ENCODE measurements at regions not wholly inside any gene's neighbourhood (a gene's known extent, or its start where the extent isn't known, plus 50 kb on each side); places are given as distances from the start of the nearest gene placed in this dataset.

DNA sequence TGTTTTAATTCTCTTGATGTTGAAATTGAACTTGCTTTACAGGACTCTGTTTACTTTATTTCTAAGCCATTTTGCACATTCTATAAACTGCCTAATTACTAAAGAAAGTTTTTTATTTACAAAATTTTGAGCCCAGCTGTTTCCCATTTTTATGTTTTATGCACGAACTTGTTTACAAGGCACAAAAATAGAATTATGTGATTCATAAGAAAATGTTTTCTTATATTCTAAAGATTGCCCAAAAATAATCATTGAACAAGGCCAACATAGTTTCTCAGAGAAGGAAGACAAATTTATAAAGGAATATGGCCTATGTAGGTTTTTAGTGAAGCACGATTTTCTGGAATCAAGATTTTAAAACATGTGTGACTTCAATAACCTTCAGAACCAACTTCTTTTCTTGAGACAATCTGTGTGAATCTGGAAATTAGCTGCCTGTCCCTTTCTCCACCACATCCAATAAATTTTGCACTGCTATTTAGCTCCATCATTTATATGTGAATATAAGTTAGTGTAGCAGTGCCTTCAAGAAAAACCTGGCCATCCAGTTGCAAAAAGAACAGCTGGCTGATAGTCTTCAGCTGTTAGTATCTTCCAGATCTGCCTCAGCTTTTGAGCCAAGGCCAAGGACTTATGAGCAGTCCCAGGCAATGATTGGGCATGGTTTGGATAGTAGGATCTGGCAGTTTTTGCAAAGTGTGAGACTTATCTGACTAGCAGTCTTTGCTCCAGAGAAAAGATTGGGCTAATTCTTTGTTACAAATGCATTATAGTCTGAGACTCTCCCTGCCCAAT lies 253.2 kb upstream of the COL3A1 start:
- DNase-seq = no peak

GRCh38 chr2:188721784-188722183 lies 252.4 kb upstream of the COL3A1 start:
- DNase-seq = no peak

- DNase-seq = no peak
Observed at GRCh38 chr2:188725746-188726360, 248.3 kb upstream of the COL3A1 start.

DNA sequence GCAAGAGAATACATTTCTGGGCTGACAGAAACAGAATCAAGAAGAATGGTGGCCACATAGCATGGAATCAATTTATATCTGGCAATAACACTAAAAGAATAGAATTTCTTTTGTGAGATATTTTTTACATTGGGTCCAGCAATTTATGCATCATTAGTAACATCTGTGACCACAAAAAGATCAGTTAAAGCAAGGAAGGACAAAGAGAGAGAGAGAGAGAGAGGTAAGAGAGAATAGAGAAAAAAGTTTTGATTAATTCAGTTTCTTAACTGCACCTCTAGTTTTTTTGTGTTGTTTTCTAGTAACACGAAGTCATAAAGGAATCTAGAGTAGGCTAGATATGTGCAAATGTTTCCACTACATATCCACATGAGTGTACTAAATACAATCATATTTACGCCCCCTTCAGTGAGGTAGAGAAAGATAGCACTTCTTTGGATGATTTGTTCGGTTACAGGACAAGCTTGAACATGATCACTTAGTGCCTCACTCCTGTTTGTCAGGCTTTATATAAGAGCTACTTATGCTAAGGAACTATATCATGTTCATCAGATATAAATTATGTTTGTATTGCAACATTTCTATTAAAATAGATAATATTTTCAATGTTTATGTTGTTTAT lies 247.4 kb upstream of the COL3A1 start:
- DNase-seq = no peak

DNA sequence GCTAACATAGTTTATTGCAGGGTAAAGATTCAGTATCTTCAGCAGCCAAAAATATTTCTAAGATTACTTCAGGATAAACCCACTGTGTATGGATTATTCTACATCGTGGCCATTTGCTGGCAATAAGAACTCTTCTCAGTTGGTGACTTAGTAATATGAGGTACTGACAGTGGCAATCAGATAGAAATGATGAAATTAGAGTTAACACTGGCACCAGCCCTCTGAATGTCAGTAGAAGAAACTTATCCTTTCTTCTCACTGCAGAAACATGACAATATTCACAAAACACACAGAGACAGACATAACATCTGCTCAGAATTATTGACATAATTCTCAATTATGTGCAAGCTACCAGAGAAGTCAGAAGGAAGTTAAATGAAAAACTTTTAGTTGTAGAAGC lies 246.3 kb upstream of the COL3A1 start:
- DNase-seq = no peak

- no peak for DNase-seq
Observed at GRCh38 chr2:188734691-188735090, 239.5 kb upstream of the COL3A1 start.

DNA sequence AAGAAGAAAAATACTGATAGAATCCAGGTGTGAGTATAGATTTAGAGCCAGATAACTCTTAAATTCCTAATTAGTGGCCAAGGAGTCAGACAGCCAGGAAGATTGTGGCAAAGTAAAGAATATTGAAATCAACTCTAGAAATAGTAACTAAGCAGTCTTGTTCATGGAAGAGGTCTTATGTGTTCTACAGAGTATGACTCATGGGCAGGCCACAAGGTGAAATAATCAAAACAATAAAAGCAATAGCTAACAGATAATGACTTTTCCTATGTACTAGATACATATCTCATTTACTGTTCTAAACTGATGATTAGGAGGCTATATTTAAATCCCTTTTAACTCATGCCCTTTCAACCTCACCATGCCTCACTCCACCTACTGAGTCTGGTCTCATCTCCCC lies 227.4 kb upstream of the COL3A1 start:
- no peak for DNase-seq

GRCh38 chr2:188751816-188752215 lies 222.4 kb upstream of the COL3A1 start:
- DNase-seq = no peak

- DNase-seq = no peak
Observed at GRCh38 chr2:188752311-188752710, 221.9 kb upstream of the COL3A1 start.

GRCh38 chr2:188762151-188762550 lies 212.0 kb upstream of the COL3A1 start:
- DNase-seq = no peak

DNA sequence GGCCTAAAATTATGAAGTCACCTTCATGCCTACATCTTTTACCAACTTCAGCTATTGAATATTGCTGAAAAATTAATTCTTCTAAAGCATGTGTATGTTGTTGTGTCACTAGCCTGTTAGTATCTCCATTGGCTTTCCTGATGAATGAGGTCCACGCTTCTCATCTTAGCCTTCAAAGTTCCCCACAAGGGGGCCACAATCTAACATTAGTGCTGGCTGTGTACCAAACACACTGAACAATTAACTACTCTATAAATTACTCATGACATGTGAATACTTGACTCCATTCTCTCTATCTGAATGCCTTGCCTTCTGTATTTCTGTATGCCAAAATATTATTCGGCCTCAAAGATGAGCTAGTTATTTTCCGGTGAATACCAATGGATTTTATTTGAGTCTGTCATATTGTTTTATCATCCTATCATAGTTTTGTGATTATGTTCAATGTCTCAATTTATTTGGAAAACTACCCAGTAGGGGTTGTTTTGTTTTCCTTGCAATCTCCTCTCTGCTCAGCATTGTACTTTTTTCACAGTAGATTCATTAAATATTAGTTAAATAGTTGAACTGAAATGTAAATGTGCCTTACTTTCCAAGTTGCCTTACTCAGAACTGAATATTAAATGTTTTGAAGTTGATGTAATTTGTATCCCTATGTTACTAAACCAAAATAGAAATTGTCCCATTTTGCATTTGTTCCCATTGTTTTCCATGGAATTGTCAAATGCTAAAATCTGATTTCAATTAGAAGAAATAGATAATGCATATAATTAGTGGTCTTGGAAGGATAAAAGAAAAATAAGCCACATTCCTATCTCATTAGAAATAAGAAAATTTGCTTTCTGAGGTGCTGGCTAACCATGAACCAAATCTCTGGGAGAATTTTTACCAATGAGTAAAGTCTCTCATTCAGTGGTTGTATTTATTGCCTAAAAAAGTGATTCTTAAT lies 208.4 kb upstream of the COL3A1 start:
- DNase-seq = no peak

DNA sequence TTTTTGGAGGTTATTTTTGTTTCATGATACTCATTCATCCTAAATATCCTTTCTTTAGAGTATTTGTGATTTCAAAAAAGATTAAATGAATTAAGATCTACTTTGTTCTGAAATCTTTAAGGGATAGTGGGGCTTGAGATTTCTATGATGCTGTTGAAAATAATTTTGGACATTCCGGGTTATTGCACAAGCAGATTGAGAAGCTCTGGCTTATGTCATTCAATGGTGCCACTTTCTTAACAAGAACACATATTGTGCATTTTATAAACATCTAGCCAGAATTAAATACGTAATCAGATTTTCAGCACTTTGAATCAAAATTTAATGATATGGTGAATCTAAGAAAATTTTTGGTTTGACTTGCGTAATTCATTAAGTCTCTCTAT lies 207.7 kb upstream of the COL3A1 start:
- no peak for DNase-seq

DNA sequence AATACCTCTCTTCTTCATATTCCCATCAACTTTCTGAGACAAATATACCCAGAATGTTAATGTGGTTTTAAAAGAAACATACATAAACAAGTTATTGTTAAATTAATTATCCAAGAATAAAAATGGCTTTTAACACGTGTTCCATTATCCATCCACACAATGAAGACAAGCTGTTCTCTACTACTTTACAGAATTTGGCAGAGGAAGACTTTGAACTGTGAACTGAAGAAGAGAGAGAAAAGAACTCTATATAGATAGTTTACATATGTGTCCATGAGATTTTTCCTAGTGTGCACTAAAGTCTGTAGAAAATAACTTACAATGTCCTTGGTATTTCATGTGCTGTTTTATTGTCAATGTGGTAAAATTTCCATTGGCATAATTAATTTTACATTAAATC lies 207.0 kb upstream of the COL3A1 start:
- DNase-seq = no peak

DNA sequence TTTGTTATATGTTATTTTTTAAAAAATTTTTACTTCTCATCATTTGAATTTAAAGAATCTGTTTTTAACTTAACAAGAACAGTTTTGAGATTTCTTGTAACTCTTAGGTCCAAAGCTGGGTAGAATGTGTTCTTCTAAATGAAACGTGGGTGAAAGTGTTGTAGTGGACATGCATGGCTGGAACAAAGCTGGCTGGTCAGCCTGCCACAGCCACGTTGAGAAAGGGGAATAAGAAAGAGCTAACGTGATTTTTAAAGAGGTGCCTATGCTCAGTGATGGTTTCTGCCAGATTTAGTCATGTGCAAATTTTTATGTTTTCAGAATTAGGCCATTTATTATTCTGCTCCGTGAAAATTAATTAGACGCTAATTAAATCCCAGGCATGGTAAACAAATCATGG lies 203.9 kb upstream of the COL3A1 start:
- no peak for DNase-seq

DNA sequence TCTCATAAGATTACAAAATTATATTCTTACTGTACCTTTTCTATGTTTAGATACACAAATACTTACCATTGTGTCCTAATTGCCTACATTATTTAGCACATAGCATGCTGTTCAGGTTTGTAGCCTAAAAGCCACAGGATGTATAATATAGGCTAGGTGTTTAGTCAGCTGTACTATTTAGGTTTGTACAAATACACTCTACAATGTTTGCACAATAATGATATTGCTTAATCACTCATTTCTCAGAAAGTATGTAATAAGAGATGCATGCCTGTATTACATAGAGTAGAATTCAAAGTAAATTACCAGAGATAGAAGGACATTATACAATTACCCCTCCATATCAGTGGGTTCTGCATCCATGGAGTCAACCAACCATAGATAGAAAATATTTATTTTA lies 201.1 kb upstream of the COL3A1 start:
- no peak for DNase-seq

GRCh38 chr2:188776634-188777033 lies 197.5 kb upstream of the COL3A1 start:
- DNase-seq = no peak

GRCh38 chr2:188784269-188784762 lies 189.9 kb upstream of the COL3A1 start:
- no peak for DNase-seq

DNA sequence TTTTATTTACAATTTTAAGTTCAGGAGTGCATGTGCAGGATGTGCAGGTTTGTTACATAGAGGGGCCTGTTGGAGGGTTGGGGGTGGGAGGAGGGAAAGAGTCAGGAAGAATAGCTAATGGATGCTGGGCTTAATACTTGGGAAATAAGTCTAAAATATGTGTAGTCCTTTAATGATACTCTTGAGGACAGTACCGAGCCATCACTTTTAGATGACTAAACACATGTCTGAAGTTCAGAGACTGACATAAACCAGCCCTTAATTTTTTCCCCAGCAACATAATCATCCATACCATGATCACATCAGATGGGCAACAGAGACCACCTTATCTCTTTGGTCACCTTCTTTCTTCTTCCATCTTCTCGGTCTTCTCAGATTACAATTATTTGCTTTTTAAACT lies 189.1 kb upstream of the COL3A1 start:
- DNase-seq = no peak

- no peak for DNase-seq
Observed at GRCh38 chr2:188785490-188785889, 188.7 kb upstream of the COL3A1 start.

- no peak for DNase-seq
Observed at GRCh38 chr2:188786368-188786841, 187.8 kb upstream of the COL3A1 start.

DNA sequence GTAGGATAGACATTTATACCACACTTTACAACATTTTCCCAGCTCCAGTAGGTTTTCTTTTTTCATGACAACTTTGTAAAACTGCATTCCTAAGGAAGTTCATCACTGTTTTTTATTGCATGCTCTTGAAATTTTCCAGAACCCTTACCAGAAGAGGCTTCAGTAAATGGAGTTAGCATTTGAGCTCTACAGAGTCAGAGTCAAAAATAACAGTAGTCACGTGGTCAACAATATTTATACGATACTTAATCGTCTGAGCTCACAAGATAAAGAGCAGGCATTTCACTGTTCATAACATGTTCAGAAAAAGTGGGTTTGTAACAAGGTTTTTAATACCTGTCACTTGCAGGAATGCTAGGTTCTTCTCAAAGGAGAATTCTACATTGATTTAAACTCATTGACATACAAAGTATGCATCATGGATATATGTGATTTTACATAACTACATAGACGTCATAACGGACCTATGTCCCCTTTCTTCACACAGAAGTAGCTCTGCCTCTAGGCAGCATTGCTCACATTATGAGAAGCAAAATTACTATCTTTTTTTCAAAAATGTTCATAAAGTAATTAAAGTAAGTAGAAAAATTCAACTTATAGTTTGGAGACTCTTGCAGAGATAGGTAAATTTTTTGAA lies 187.0 kb upstream of the COL3A1 start:
- no peak for DNase-seq

DNA sequence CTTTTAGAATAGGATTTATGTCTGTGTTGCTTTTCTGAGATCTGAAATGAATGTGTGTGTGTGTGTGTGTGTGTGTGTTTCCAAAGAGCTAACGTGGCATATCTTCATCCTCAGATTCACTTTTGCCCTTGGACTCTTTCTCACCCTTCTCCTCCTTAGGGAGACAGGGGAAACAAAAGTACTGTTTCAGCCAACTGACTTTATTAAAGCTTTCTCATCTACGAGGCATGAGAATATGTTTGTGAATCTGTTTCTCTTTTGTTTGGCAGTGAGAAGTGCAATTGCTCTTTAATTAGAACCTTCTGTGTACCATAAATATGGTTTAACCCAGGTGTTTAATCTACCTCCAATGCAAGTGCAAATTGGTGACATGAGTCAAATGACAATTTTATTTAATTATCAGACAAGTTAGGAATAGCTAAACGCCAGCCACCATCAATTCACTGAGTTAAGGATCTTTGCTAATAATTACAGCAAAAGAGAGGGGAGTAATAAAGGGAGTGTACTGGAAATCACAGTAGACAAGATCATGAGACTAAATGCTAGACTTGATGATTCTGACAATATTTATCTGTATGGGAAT lies 186.4 kb upstream of the COL3A1 start:
- DNase-seq = no peak
